Esophagus muscularis mucosa (tissue), 4 donors: ENCODE measurements at regions not wholly inside any gene's neighbourhood (a gene's known extent, or its start where the extent isn't known, plus 50 kb on each side); places are given as distances from the start of the nearest gene placed in this dataset.

Experiments used
- DNase-seq: peaks from one replicate; pipeline ENCODE4 v3.0.0-alpha.2; 2017; ENCODE audit errors: extremely low spot score
- H3K27ac ChIP-seq, 4 donors: fragments of 200-600 bp; sonication (generic); replicated peaks in 1 of 4; 1 replicate in 3 of 4; 2 replicates in 1 of 4; pipeline ENCODE4 v1.5.1; 2016 to 2019; ENCODE audit warnings: mild to moderate bottlenecking in 1 of 4
- H3K27me3 ChIP-seq, 4 donors: fragments of 200-600 bp; sonication (generic); one replicate each; pipeline versions ENCODE4 v1.5.1 to v1.6.0; 2016 to 2019
- H3K36me3 ChIP-seq, 4 donors: fragments of 200-600 bp; sonication (generic); one replicate each; pipeline ENCODE4 v1.5.1; 2016 to 2019
- H3K4me1 ChIP-seq, 4 donors: fragments of 200-600 bp; sonication (generic); one replicate each; pipeline ENCODE4 v1.5.1; 2016 to 2019
- H3K4me3 ChIP-seq, 4 donors: fragments of 200-600 bp; sonication (generic); 1 replicate in 2 of 4; 2 replicates in 2 of 4; pipeline ENCODE4 v1.5.1; 2016 to 2019; ENCODE audit warnings: mild to moderate bottlenecking in 4 of 4, moderate library complexity in 1 of 4
- H3K9me3 ChIP-seq, 4 donors: fragments of 200-600 bp; sonication (generic); 1 replicate in 3 of 4; 2 replicates in 1 of 4; pipeline ENCODE4 v1.5.1; 2016 to 2019
- EP300 ChIP-seq: sonication (generic); formaldehyde crosslinking; IDR thresholded peaks from one replicate; pipeline ENCODE4 v1.6.1; 2017; ENCODE audit warnings: antibody characterized with exemption
- POLR2A ChIP-seq: fragments of 450-650 bp; IDR thresholded peaks from one replicate; pipeline ENCODE4 v1.6.1; 2017; ENCODE audit warnings: antibody characterized with exemption, moderate library complexity, mild to moderate bottlenecking, low read depth
- POLR2AphosphoS5 ChIP-seq, 2 donors: sonication (generic); formaldehyde crosslinking; IDR thresholded peaks; one replicate each; pipeline ENCODE4 v1.6.1; 2017; ENCODE audit warnings: antibody characterized with exemption in 2 of 2
- WGBS: methylation state at CpG from one replicate; pipeline ENCODE4 v1.1.5; 2018; 5-methylcytosine and 5-hydroxymethylcytosine counted together
- intact Hi-C: fragments of 100-400 bp; cut with DNase I; formaldehyde crosslinking; loops from one replicate; pipeline ENCODE4 v1.15.1; 2023
- TF ChIP-seq, protein P1 (sequence below), 3 experiments: fragments of 200-600 bp in 2 of 3; fragments of 450-650 bp in 1 of 3; sonication (generic) in 2 of 3; IDR thresholded peaks; one replicate each; pipeline ENCODE4 v1.5.1; 2017 to 2019; ENCODE audit warnings: antibody characterized with exemption in 3 of 3, mild to moderate bottlenecking in 2 of 3, moderate library complexity in 1 of 3

DNA sequence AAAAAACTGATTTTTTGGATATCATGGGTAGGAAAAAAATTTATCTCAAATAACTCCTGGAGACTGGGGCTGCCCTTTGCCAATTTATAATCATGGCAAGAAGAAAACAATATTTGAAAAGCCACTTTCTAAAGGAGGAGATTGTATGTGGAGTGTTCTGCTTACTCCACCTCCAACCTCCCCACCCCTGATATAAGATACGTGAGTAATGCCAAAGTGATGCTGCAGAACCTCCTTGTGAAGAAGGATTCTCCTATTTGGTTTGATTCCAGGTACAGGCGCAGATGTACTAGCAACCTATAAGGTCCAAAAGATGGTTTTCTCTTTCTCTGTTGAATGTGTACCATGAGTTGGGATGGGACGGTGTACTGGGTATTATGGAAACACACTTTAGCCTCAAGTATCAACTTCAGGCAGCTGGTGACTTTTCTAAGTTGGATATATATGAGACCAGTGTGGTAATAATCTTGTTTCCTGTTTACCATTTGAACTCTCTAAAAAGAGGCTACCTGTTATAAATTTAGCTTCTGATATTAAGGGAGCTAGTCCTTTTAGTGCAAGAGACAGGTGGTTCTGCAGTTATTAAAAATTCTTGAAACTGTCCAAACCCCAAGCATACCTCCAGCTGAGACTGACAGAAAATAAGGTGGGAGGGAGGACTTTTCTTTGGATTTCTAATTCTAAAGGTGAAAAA is 724.0 kb upstream of the MIR17HG start:
- no peak for DNase-seq
- no peak overlapping the region for H3K27ac ChIP-seq
- H3K36me3 ChIP-seq: no peaks in the 10 kb centered on the region
- TF ChIP-seq EP300: no peak
- TF ChIP-seq POLR2A: no peak
- no peak for TF ChIP-seq POLR2AphosphoS5 (IDR thresholded peaks at IDR 0.05)
- TF ChIP-seq, protein P1, sequence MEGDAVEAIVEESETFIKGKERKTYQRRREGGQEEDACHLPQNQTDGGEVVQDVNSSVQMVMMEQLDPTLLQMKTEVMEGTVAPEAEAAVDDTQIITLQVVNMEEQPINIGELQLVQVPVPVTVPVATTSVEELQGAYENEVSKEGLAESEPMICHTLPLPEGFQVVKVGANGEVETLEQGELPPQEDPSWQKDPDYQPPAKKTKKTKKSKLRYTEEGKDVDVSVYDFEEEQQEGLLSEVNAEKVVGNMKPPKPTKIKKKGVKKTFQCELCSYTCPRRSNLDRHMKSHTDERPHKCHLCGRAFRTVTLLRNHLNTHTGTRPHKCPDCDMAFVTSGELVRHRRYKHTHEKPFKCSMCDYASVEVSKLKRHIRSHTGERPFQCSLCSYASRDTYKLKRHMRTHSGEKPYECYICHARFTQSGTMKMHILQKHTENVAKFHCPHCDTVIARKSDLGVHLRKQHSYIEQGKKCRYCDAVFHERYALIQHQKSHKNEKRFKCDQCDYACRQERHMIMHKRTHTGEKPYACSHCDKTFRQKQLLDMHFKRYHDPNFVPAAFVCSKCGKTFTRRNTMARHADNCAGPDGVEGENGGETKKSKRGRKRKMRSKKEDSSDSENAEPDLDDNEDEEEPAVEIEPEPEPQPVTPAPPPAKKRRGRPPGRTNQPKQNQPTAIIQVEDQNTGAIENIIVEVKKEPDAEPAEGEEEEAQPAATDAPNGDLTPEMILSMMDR (IDR thresholded peaks at IDR 0.05): no peak
- intact Hi-C loops: no loop called here
- 88% methylated on average over 3 of the region's 3 CpGs for WGBS
- no peaks in the 10 kb centered on the region for H3K4me1 ChIP-seq
- H3K9me3 ChIP-seq: no peaks in the 10 kb centered on the region
- H3K4me3 ChIP-seq: no peak overlapping the region
- no peaks in the 10 kb centered on the region for H3K27me3 ChIP-seq

DNA sequence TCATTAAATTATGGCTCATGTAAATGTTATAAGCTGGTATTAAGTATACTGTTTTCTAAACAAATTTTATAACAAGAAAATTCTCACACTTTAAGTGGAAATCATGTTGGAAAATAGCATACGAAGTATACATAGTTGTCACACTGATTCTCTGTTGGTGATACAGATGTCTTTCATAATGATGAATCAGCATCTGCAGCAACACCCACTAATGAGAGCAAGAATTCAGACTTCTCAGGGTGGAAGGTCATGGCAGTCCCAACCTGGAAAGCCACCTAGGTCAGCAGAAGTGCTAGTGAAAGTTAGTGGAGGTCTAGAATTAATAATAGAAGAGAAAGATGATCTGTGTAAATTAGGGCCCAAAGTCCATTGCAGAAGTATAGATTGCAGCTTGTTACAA is 719.7 kb upstream of the MIR17HG start:
- 91% methylated on average over 1 of the region's 1 CpG for WGBS
- Histone ChIP-seq H3K4me3 (no peak overlapping the region), H3K4me1 (no peaks in the 10 kb centered on the region), H3K27ac (no peak overlapping the region), H3K9me3 (no peaks in the 10 kb centered on the region), H3K36me3 (no peaks in the 10 kb centered on the region), H3K27me3 (no peaks in the 10 kb centered on the region)
- intact Hi-C loops: no loop called here
- no peak for DNase-seq
- TF ChIP-seq, protein P1 (IDR thresholded peaks at IDR 0.05): no peak
- no peak for TF ChIP-seq POLR2A
- TF ChIP-seq EP300: no peak
- no peak for TF ChIP-seq POLR2AphosphoS5 (IDR thresholded peaks at IDR 0.05)

DNA sequence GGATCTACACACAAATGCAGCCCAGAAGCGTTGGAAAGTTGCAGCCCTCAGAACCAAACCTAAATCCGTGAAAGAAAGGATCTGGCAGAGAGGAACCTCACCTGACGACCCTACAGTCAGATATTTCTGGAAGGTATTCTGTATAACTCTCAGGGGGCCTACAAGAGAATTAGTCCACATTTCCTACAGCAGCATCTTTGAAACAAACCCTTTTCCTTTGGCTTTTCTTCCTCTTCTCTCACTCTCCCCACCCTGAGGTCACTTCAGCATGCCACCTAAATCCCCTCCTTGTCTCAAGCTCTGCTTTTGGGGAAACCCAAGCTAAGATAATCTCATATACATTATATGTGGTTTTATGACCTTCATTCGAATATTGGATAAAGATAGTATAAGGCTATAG is 719.0 kb upstream of the MIR17HG start:
- no peak overlapping the region for H3K27ac ChIP-seq
- H3K27me3 ChIP-seq: no peaks in the 10 kb centered on the region
- no peaks in the 10 kb centered on the region for H3K4me1 ChIP-seq
- WGBS: 88% methylated on average over 4 of the region's 4 CpGs
- H3K9me3 ChIP-seq: no peaks in the 10 kb centered on the region
- H3K4me3 ChIP-seq: no peak overlapping the region
- intact Hi-C loops: no loop called here
- no peaks in the 10 kb centered on the region for H3K36me3 ChIP-seq
- DNase-seq: no peak
- TF ChIP-seq, protein P1 (IDR thresholded peaks at IDR 0.05): no peak
- TF ChIP-seq EP300 (no peak), POLR2A (no peak), POLR2AphosphoS5 (IDR thresholded peaks at IDR 0.05) (no peak)

DNA sequence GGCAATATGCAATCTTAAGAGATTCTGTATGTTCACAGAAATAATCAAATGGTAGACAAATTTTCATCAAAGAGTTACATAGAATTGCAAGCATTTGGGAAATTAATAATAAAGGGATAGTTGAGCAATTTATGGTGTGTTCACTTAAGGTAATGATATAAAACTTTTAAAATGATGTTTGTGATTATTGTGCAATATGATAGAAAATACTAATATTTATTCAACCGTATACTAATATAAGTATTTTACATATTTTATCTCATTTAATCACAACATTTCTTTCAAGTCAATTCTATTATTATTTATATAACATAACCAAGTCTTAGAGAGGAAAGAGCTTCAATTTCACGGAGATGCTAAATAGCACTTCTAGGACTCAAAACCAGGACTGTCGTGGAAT is 716.8 kb upstream of the MIR17HG start:
- H3K4me3 ChIP-seq: no peak overlapping the region
- DNase-seq: no peak
- no peaks in the 10 kb centered on the region for H3K9me3 ChIP-seq
- 91% methylated on average over 3 of the region's 3 CpGs for WGBS
- no peaks in the 10 kb centered on the region for H3K36me3 ChIP-seq
- no peaks in the 10 kb centered on the region for H3K27me3 ChIP-seq
- intact Hi-C loops: no loop called here
- H3K4me1 ChIP-seq: no peaks in the 10 kb centered on the region
- H3K27ac ChIP-seq: no peak overlapping the region
- TF ChIP-seq, protein P1 (IDR thresholded peaks at IDR 0.05): no peak
- TF ChIP-seq EP300 (no peak), POLR2A (no peak), POLR2AphosphoS5 (IDR thresholded peaks at IDR 0.05) (no peak)

DNA sequence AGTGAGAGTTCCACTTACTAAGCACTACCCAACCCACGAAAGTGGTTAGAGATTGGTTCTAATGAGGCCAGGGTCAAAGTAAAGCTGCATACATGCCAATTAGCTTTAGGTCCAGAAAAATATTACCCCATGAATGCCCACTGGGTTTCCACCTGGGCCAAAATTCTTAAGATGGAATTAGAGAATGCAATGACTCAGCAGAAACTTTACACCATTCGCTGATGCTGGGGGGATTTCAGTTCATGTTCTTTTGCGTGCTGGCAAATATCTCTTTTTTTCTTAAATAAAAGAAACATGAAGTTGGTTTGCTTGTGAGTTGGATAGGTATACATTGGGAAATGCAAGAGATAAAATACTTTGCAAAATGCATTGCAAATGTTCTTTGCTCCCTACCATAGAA is 715.3 kb upstream of the MIR17HG start:
- H3K27me3 ChIP-seq: no peaks in the 10 kb centered on the region
- H3K36me3 ChIP-seq: no peaks in the 10 kb centered on the region
- no peaks in the 10 kb centered on the region for H3K9me3 ChIP-seq
- intact Hi-C loops: no loop called here
- TF ChIP-seq POLR2A: no peak
- no peak for TF ChIP-seq EP300
- no peak for TF ChIP-seq POLR2AphosphoS5 (IDR thresholded peaks at IDR 0.05)
- TF ChIP-seq, protein P1 (IDR thresholded peaks at IDR 0.05): no peak
- no peak for DNase-seq
- WGBS: 90% methylated on average over 3 of the region's 3 CpGs
- no peak overlapping the region for H3K4me3 ChIP-seq
- no peaks in the 10 kb centered on the region for H3K4me1 ChIP-seq
- no peak overlapping the region for H3K27ac ChIP-seq
